ENCODE measurements at regions not wholly inside any gene's neighbourhood (a gene's known extent, or its start where the extent isn't known, plus 50 kb on each side); places are given as distances from the start of the nearest gene placed in this dataset.

DNA sequence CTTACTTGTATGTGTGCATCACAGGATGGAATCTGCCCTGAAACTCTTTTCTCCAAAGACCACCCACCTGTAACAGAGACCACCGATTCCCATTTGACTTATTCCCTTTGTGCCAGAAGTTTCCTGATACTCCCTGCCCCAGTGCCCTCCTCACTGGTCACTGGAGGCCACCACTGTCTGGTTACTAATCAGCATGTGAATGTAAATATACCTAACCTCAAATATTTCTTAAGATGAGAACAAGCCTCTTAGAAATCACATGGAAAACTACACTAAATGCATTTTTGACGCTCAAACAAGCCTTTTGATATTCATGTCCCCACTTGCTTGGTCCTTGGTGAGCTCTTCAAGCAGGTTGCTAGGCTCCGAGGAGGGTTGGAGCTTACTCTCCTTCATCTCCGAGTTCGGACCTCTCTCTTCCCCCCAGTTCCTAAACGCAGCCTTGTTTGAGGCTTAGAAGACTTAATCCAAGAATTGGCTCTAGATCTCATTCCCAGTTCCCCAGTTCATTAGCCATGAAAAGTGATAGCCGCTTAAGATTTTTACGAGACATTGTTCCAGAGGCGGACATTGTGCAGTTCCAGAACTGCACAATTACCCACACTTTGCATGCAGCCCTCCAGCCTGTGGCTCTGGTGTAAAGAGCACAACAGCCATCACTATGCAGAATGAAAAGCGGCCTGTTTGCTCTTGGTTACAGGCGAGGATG lies 579.2 kb upstream of the PSMD7 start:
- no peak for DNase-seq (ENCODE audit: low read depth in 4 of 4, low spot score in 3 of 4)

DNA sequence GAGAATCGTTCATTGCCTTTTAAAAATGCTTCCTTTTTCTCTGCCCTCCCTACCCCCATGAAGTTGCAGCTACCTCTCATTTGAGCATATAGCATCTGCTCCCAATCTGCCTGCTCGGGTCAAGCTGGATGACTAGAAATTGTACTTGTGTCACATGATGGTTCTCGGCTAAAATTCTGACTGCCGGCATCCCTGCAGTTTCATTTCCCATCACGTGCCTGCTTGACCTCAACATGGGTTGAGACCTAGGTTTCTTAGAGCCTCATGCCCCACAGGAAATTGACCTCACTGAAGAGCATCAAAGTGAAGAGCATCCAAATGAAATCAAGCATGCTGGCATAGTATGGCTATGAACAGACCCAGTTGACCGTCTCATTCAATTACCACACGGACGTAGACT lies 581.6 kb upstream of the PSMD7 start:
- DNase-seq (ENCODE audit: low read depth in 4 of 4, low spot score in 3 of 4): no peak

DNA sequence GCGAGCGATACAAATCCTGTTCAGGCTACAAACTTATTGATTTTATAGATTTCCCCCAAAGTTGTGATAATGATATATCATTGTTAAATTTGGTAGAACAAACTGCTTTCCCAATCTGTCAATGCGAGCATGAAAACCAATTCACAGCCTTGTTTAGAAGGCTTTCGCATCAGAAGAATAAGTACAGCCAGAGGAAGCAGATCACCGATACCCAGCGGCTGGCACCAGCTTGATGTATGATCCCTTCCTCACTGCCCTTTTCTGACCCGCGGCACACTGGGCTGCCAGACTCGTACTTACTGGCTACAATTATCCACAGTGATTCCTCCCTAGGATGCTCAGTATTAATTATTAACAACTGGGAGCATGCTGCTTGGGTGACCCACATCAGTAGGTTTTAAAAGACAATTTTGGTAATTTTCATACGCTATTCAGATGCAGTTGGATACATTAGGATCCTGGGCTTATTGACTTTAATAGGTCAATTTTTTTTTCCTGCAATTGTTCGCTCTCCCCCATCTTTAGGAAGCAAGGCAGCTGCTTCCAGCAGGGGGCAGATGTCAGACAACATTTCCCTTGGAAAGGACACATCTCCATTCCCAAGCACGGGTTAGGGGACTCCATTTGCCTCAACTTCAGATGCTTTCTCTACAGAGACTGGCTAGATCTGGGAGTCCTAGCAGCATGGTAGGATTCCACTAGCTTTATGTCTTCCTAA lies 582.7 kb upstream of the PSMD7 start:
- DNase-seq (ENCODE audit: low read depth in 4 of 4, low spot score in 3 of 4): no peak

DNA sequence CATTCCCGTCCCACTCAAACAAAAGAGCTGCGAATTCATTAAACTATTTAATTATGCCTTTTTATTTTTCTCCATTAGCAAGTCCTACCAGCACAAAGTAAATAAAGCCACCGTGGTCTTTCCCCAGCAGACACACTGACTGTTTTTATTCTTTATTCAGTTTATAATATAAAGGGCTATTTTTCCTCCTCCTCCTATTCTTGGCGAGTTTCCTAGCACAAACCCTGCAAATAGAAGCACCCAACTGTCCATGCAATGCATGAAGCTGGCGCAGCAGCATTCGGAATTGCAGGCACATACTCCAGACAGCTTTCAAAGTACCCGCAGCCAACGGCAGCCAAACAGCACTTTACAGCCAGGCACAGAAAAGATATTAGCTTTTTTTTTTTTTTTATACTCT lies 583.4 kb upstream of the PSMD7 start:
- no peak for DNase-seq (ENCODE audit: low read depth in 4 of 4, low spot score in 3 of 4)

DNA sequence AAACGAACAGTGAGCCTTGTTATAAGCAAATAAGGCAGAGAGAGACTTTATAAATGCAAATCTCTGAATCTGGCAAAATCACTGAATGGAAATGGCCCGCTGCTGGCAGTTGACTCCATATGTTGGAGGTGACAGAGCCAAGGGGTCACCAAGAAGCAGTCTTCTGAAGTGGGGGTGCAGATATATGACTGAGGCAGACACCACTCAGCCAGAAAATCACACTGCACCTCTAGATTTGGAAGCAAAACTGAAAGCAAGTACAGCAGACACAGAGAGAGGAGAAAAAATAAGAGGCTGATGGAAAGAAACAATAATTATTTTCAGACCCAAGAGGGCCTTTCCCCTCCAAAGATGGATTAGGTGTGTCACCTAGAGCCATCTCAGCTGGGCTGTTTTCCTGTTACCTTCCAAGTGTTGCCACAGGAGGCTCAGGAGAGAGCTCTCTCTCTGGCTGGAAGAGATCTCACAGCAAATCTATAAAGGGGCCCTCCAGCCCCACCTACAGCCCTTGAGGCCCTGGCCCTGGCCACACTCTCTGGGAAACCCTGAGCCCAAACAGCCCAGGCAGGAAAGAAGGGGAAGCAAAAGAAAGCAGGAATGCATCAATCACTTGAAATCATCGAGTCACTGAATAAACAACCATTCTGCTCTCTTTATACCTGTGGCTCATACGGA lies 585.1 kb upstream of the PSMD7 start:
- DNase-seq (ENCODE audit: low read depth in 4 of 4, low spot score in 3 of 4): no peak

DNA sequence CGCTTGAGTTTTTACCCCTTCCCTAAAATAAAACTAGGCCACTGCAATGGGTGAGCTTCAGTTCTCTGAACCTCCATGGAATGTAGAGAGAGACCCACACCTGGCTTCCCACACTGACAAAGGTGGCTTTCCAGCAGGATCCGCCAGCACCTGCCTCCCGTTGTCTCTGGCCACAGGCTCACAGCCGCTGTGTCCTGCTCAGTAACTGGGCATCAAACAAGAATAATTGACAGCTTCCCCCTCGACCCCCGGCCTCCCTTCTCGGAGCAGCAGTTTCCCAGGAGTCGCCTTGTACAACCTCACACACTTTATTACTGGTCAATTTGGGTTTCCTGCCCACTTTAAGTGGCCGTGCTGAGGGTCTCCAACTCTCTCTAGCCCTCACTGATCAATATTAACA lies 586.1 kb upstream of the PSMD7 start:
- no peak for DNase-seq (ENCODE audit: low read depth in 4 of 4, low spot score in 3 of 4)

DNA sequence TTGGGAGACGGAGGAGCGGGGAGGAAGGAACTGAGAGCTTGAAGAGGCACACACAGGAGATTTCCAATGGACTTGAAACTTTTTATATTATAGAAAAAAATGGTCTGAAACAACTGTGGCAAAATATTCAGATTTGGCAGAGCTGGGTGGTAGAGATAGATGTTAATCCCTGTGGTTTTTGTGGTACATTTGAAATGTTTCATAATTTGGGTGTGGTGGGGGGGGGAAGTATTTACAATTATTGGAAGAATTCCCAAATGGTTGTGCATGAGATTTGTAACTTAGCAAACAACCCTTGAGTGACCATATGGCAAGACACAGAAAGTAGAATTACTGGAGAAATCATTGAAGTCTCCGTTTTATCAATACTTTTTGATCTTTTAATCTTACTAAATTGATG lies 588.8 kb upstream of the PSMD7 start:
- no peak for DNase-seq (ENCODE audit: low read depth in 4 of 4, low spot score in 3 of 4)

DNA sequence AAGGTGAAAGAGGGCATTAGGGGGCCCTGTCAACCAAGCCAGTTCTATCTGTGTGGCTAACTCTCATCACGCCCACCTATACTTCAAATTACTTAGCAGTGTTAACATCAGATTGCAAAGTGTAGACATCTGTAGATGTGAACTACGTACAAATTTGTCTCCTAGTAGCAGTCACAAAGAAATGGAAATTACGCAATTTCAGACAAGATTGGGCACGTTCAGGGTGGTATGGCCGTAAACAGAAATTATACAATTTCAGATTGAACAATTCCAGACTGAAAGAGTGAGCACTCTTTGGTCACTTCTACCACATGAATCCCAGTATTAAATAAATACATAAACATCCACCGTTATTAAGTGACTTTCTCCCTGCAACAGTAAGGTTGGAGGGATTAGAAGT lies 592.7 kb upstream of the PSMD7 start:
- DNase-seq (ENCODE audit: low read depth in 4 of 4, low spot score in 3 of 4): no peak

DNA sequence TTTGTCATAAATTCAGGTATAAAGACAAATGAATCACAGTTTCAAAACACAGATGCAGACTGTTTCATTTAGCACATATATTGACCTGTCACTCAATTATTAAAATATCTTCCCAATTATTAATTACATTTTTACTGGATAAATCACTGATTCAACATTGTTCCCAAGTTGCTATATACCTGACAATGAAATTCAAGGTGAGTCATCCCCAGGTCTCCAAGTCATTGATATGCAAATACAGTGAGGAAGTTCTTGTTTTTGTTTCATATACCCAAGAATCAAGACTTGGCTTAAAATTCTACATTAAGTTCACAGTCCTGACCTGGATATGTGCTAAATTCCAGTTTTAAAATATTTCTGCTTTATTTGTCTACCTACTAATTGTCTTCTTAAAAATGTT lies 599.3 kb upstream of the PSMD7 start:
- DNase-seq (ENCODE audit: low read depth in 4 of 4, low spot score in 3 of 4): no peak

DNA sequence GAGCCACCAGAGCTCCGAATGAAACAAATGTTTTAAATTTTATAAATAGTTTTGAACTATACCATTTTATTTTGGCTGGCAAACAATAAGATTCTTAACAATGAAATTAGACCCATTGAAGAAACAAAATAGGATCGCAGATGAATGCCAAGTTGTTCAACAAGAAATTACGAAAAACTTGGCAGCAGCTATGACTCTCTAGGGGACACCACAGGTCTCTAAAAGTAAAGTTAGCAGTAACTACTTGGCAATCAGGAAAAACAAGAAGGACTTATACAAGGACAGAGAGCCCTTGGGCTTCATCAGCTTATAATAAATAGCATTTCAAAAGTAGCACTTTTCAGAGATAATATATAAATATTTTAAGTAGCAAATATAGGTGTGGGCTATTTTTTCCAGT lies 603.8 kb upstream of the PSMD7 start:
- DNase-seq (ENCODE audit: low read depth in 4 of 4, low spot score in 3 of 4): no peak

DNA sequence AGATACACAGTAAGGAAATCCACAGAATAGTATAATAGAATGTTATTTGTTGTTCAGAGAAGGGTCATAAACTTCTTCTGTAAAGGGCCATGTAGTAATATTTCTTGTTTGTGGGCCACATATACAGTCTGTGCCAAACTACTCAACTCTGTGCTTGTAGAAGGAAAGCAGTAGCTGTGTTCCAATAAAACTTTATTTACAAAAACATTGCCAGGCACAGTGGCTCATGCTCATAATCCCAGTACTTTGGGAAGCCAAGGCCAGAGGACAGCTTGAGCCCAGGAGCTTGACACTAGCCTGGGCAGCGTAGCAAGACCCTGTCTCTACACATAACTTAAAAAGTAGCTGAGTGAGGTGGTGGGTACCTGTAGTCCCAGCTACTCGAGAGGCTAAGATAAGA lies 612.8 kb upstream of the PSMD7 start:
- DNase-seq (ENCODE audit: low read depth in 4 of 4, low spot score in 3 of 4): no peak

DNA sequence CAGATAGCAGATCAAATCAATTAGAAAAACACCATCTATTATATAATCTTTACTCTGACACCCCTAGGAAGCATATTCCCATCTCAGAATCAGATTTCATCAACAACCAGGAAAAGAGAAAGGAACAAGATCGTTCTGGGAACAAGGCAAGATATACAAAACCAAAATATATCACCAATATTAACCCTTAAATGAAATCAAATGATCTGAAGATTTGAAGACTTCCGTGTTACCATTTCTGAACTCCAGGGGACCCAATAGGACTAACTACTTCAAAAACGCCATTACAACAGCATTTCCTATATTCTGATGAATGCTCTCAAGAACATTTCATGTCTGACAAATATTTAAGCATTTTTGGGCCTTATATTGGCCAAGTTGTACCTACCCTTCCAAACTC lies 624.2 kb upstream of the ZFHX3 start:
- DNase-seq (ENCODE audit: low read depth in 4 of 4, low spot score in 3 of 4): no peak

DNA sequence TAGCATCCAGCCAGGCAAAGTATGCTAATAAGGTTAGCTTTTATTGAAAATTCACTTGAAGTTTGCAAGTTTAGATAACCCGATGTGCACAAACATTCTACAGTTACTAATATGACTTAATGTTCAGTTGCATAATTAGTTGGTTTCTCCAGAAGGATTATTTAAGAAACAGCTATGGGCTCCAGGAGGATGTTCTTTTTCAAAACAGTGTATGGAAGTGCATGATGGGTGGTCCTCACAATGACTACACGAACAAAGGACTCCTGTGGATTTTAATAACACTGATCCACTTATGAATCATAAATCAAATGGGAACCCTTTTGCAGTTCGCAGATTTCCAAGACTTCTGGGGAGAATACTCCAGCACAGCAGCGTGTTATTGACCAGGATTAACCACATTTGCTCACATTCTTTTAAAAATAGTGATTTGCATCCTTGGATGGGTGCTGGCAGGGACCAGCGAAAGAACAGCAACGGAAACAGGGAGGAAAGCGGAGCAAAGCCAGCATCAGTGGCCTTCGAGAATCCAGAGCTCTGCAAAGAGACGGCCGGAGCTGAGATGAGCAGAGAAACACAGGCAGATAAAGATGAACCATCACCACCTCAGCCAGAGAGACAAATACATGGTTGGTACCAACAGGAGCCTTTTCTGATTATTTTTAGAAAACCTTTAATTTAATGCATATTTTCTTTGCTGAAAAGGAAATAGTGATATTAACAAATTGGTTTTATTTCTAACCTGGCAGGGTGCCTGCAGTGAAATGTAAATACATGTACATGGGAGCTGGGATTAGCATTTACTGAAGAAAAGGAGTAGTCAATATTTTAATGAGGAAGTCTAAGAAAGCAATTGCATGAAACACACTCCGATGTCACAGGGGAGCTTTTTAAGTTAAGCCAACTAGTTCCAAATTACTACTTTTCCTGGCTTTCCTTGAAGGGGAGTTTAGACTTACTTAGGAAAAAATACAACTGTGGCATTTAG lies 623.2 kb upstream of the ZFHX3 start:
- no peak for DNase-seq (ENCODE audit: low read depth in 4 of 4, low spot score in 3 of 4)

DNA sequence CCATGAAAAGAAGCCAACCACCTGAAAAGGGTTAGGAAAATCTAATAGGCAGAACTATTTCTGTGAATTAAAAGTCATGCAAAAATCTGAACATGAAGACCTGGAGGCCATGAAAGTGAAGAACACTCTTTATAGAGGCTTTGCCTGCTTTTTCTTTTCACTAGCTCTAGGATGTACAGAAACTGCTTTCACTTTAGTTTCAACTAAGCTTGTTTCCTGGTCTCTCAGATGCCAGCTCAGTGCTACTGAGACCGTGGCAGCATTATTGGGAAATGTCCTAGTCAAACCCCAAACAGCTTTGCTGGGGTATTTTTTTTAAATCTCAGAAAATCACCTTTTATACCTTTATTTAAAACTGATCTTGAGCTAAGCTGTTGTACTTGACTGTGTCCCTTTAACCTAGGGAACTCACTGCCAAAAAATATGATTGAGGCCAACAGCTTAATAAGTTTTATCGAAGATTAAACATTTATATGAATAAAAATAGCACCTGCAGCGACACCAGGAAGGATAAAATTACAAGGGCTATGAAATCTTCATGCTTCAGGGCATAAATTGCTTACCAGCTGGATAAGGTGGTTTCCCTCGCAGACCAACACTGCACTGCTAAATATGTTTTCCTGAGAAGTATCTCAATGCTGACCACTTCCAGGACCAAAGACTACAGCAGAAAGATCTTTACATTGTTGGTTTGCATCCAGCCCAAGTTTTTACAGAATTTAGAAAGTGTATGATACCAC lies 621.8 kb upstream of the ZFHX3 start:
- no peak for DNase-seq (ENCODE audit: low read depth in 4 of 4, low spot score in 3 of 4)

DNA sequence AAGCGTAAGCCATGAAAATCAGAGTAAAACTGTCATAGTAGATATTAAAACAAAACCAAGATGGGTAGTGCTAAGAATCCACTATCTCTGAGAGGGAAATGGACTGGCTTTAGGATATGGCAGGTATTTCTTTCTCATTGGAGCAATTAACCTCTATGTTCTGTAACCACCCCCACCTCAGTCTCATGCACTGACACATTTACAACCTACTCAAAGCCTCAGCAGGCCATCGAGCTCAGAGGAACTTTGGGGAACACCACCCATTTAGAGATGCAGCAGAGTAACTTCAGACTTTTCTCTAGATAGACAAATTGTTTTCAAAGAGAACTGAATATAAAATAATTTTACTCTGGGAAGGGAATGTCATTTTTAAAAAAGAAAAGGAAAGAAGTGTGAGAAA lies 615.8 kb upstream of the ZFHX3 start:
- no peak for DNase-seq (ENCODE audit: low read depth in 4 of 4, low spot score in 3 of 4)

DNA sequence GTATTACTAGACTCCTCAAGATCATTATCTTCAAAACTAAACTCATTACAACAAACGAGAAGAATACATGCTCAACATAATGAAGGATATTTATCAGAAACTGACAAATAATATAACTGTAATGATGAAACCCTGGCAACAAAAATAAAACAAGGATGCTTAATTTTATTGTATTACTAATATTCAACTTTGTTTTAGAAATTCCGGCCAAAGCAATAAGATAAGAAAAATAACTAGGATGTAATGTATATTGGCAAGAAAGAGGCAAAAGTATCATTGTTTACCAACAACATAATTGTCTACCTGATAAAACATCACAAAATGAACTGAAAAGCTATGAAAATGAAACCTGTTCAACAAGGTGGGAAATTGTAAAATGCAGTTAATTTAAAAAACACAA lies 588.3 kb upstream of the ZFHX3 start:
- no peak for DNase-seq (ENCODE audit: low read depth in 4 of 4, low spot score in 3 of 4)

DNA sequence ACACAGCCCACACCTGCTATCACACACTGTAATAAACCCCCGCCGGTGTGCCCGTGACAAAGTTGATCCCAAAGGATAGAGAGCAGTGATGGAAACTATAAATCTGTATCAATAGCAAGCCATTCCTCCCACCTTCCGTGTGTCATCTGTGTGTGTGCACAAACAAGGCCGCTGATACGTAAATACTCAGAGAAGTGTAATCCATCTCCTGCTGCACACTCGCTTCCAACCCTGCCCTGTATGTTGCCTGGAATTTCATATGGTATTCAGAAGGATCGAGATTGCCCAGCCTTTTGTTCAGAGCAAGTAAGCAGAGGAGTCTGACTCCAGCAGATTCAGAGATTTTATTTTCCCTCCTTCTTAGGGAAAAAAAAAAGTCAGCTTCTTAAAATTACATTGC lies 581.1 kb upstream of the ZFHX3 start:
- no peak for DNase-seq (ENCODE audit: low read depth in 4 of 4, low spot score in 3 of 4)

DNA sequence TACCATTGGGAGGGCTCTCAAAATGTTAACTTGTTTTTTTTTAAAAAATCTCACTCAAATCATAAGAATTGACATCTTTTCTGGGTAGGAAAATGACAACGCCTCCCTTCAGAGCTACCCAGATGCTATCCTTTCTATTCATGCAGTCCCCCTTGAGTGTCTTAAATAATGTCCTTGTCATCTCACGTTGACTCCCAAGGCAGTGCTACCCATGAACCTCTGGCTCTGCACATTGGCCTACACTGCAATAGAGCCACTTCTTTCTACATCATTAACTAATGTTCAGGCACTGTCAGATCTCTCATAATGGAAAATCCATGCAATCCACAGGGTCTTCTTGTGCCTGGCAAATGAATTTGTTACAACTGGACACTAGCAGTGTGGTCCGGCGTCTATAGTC lies 569.8 kb upstream of the ZFHX3 start:
- DNase-seq (ENCODE audit: low read depth in 4 of 4, low spot score in 3 of 4): no peak

DNA sequence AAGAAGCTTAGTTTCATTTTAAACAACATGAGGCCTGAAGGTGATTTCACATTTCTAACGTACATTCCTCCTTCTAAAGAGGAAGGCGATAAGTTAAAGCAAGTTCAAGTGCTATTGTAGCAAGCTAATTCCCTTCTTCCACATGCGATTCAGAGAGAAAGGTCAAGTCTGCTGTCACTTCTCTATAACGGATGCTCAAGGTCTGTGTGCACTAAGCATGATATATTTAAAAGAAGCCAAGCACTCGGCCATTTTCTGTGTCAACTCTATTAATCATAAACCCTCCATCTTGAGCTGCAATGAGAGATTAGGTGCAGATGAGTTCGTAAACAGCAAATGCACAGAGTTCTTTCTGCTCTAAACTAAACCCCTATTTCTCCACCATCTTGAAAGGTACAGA lies 568.8 kb upstream of the ZFHX3 start:
- no peak for DNase-seq (ENCODE audit: low read depth in 4 of 4, low spot score in 3 of 4)

DNA sequence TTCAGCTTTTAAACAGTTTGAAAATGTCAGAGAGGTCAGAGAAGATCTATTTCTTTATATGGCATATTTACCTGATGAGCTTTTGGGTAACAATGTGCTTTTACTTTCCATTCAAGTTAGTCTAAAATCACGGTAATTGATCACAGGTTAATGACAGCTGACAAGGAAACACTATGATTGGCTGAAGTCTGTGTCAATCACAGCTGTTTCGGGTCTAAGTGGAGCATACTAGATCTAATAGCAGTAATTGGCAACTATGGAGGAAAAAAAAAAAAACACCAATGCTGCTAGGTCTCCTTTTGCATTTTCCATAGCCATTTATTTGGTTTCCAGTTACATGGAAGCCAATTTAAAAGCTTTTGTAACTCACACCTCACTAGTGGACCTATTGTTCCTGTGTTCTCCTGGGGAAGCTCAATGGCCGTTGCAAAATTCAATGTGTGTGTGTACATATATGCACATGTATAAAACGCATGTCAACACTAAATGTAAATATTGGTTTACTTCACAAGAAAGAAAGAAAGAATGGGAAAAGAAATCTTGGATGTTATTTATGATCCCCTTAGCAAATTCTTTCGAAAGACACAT lies 568.3 kb upstream of the ZFHX3 start:
- no peak for DNase-seq (ENCODE audit: low read depth in 4 of 4, low spot score in 3 of 4)
